Muscle of leg (tissue), 3 donors: ENCODE measurements at regions not wholly inside any gene's neighbourhood (a gene's known extent, or its start where the extent isn't known, plus 50 kb on each side); places are given as distances from the start of the nearest gene placed in this dataset.

Source experiments
- DNase-seq: peaks from one replicate; pipeline ENCODE4 v3.0.0; 2013
- H3K27ac ChIP-seq: one replicate; pipeline ENCODE4 v1.5.1; 2013; ENCODE audit warnings: mild to moderate bottlenecking, low read length, control low read depth
- H3K27me3 ChIP-seq: one replicate; pipeline ENCODE4 v1.6.1; 2013; ENCODE audit warnings: low read length; ENCODE audit not compliant: control insufficient read depth, insufficient read depth
- H3K36me3 ChIP-seq: one replicate; pipeline ENCODE4 v1.6.1; 2013; ENCODE audit warnings: low read length; ENCODE audit not compliant: control insufficient read depth, insufficient read depth
- H3K4me1 ChIP-seq: one replicate; pipeline ENCODE4 v1.6.1; 2013; ENCODE audit warnings: low read length; ENCODE audit not compliant: control insufficient read depth, insufficient read depth
- H3K4me3 ChIP-seq: one replicate; pipeline ENCODE4 v1.5.1; 2013; ENCODE audit warnings: low read length, control low read depth
- H3K9me3 ChIP-seq: replicated peaks from 2 replicates; pipeline ENCODE4 v1.6.1; 2013; ENCODE audit warnings: low read depth, low read length; ENCODE audit not compliant: control insufficient read depth
- WGBS: methylation state at CpG from one replicate; pipeline ENCODE4 v1.1.5; 2013; ENCODE audit warnings: missing lambda C conversion rate; ENCODE audit not compliant: insufficient coverage; 5-methylcytosine and 5-hydroxymethylcytosine counted together

DNA sequence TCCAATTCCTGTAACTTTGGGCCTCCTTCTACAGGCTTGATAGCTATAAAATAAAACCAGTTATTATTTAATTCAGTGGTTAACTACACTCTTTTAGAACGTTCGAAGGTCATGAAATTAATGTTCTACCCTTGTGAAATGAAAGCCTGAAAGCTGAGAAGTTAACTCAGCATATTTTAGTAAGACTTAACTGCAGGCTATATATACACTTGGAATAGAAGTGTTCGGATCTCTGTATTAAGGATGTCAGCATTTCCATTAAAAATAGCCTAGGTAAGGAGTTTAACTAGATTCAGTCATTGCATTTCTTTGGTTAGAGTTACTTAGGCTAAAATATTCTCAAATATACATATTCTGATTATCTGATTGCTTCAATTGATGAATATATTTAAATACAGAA lies 229.2 kb downstream of the MRPS30 start:
- WGBS = no CpG with 5 or more reads among the region's 3 CpGs
- H3K4me3 ChIP-seq = no peak overlapping the region
- DNase-seq = no peak
- no peaks in the 10 kb centered on the region for H3K9me3 ChIP-seq
- no peak overlapping the region for H3K27ac ChIP-seq
- no peaks in the 10 kb centered on the region for H3K27me3 ChIP-seq
- no peaks in the 10 kb centered on the region for H3K4me1 ChIP-seq
- no peaks in the 10 kb centered on the region for H3K36me3 ChIP-seq

DNA sequence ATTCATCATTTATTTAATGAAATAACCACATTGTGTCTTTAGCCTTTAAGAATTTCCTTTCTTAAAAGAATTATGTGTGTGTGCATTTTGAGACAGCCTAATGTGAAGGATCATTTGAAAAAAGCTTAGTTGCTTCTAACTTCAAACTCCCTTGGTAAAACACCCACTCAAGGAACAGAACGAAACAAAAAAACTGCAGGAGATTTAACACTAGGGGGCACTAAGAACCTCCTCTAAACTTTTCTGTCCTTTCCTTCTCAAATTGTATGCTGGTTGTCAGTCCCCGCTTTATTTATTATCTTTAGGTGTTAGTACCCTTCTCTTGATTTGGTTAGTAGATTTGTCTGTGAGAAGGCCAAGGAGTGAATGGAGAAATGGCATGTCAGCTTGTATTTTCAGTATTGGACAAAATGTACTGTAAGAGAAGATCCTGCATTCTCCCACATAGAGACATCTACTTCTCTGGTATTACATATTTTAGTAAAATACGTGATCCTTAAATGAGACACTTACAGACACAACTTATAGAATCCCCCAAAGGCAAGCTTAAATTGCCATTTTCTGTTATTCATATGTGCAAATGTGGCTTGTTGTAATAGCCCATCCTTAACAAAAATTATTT lies 229.7 kb downstream of the MRPS30 start:
- no CpG with 5 or more reads among the region's 3 CpGs for WGBS
- no peaks in the 10 kb centered on the region for H3K9me3 ChIP-seq
- H3K27ac ChIP-seq = no peak overlapping the region
- H3K27me3 ChIP-seq = no peaks in the 10 kb centered on the region
- no peaks in the 10 kb centered on the region for H3K36me3 ChIP-seq
- peak; percentile 29 for DNase-seq
- H3K4me1 ChIP-seq = no peaks in the 10 kb centered on the region
- no peak overlapping the region for H3K4me3 ChIP-seq

DNA sequence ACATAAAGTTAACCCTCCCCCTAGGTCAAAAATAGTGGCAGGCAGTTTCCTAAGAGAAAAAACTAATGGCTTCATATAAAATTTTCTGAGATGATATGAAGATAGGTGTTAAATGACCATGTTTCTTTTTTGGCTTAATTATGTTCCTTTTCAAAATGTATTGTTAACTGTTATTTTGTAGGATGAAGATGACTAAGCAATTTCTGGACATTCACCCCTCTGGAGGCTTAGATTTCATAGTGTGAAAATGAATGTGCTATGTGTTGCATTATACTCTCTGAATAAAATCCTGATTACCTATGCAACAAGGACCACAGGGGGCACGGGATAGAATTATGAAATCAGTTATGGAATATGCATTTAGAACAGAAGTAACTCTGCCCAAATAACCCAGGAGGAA lies 233.5 kb downstream of the MRPS30 start:
- no peaks in the 10 kb centered on the region for H3K9me3 ChIP-seq
- DNase-seq = no peak
- no peaks in the 10 kb centered on the region for H3K36me3 ChIP-seq
- H3K27me3 ChIP-seq = no peaks in the 10 kb centered on the region
- WGBS = no CpG with 5 or more reads among the region's 1 CpG
- no peaks in the 10 kb centered on the region for H3K4me1 ChIP-seq
- H3K27ac ChIP-seq = no peak overlapping the region
- no peak overlapping the region for H3K4me3 ChIP-seq

DNA sequence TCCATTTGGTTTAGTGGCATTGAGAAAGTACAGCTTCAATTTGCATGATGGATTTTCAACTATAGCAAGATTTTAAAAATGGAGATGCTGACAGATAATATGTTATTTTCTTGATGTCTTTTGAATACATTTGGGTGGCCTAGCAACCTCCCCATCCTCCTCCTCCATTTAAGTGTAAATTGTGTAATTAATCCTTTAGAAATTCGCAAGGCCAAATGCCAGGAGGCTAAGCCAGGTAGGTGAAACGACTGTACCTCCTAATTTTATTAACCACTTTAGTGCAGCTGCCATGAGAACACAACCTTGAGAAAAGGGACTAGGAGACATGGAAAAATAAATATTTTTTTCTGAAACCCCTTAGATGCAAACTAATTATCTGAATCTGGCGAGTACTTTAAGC lies 248.8 kb downstream of the MRPS30 start:
- no CpG with 5 or more reads among the region's 3 CpGs for WGBS
- H3K4me3 ChIP-seq = no peak overlapping the region
- no peaks in the 10 kb centered on the region for H3K36me3 ChIP-seq
- no peaks in the 10 kb centered on the region for H3K4me1 ChIP-seq
- H3K9me3 ChIP-seq = no peaks in the 10 kb centered on the region
- no peak for DNase-seq
- H3K27me3 ChIP-seq = no peaks in the 10 kb centered on the region
- no peak overlapping the region for H3K27ac ChIP-seq

- H3K9me3 ChIP-seq = no peaks in the 10 kb centered on the region
- H3K4me3 ChIP-seq = no peak overlapping the region
- DNase-seq = no peak
- no CpG with 5 or more reads among the region's 2 CpGs for WGBS
- H3K27me3 ChIP-seq = no peaks in the 10 kb centered on the region
- no peaks in the 10 kb centered on the region for H3K4me1 ChIP-seq
- no peaks in the 10 kb centered on the region for H3K36me3 ChIP-seq
- no peak overlapping the region for H3K27ac ChIP-seq
Measured at GRCh38 chr5:45060724-45061123, 252.0 kb downstream of the MRPS30 start.

DNA sequence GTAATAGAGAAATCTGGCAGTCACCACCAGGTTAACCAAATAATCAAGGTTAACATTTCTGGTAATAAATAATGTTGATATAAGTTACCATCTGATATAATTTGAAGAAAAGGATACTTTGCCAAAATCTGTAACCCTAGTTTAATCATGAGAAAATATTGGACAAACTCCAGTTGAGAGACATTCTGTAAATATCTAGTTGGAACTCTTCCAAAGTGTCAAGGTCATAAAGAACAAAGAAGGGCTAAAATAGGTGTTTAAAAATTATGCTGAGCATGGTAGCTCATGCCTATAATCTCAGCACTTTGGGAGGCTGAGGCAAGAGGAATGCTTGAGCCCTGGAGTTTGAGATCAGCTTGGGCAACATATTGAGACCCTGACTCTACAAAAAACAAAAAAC lies 253.3 kb downstream of the MRPS30 start:
- Histone ChIP-seq H3K36me3 (no peaks in the 10 kb centered on the region), H3K27me3 (no peaks in the 10 kb centered on the region), H3K27ac (no peak overlapping the region), H3K9me3 (no peaks in the 10 kb centered on the region), H3K4me1 (no peaks in the 10 kb centered on the region), H3K4me3 (no peak overlapping the region)
- DNase-seq = no peak

GRCh38 chr5:45081082-45081481 lies 272.3 kb downstream of the MRPS30 start:
- no CpG with 5 or more reads among the region's 2 CpGs for WGBS
- DNase-seq = no peak
- Histone ChIP-seq H3K9me3 (no peaks in the 10 kb centered on the region), H3K4me3 (no peak overlapping the region), H3K36me3 (no peaks in the 10 kb centered on the region), H3K27ac (no peak overlapping the region), H3K4me1 (no peaks in the 10 kb centered on the region), H3K27me3 (no peaks in the 10 kb centered on the region)

- Histone ChIP-seq H3K36me3 (no peaks in the 10 kb centered on the region), H3K9me3 (no peaks in the 10 kb centered on the region), H3K4me1 (no peaks in the 10 kb centered on the region), H3K4me3 (no peak overlapping the region), H3K27ac (no peak overlapping the region), H3K27me3 (no peaks in the 10 kb centered on the region)
- DNase-seq = no peak
- 83% methylated on average over 1 of the region's 1 CpG for WGBS
Measured at GRCh38 chr5:45089870-45090269, 281.1 kb downstream of the MRPS30 start.

DNA sequence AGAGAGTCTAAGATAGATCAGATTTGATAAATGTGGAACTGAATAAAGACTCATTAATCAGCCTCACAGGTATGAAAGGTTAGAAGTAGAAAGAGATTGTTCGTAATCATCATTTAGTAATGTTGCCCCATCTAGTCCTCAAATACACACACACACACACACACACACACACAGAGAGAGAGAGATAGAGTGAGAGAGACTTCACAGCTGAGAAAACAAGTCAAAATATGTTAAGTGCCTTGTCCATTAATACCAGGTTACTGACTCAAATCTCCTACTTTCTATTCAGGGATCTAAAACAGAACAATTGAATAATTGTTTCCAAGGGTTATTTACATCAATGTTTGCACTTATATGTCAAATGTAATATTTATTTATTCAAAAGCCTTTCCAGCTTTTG lies 284.6 kb downstream of the MRPS30 start:
- H3K27me3 ChIP-seq = no peaks in the 10 kb centered on the region
- H3K4me1 ChIP-seq = no peaks in the 10 kb centered on the region
- WGBS = no CpG with 5 or more reads among the region's 1 CpG
- H3K4me3 ChIP-seq = no peak overlapping the region
- H3K27ac ChIP-seq = no peak overlapping the region
- no peaks in the 10 kb centered on the region for H3K36me3 ChIP-seq
- H3K9me3 ChIP-seq = no peaks in the 10 kb centered on the region
- DNase-seq = no peak

DNA sequence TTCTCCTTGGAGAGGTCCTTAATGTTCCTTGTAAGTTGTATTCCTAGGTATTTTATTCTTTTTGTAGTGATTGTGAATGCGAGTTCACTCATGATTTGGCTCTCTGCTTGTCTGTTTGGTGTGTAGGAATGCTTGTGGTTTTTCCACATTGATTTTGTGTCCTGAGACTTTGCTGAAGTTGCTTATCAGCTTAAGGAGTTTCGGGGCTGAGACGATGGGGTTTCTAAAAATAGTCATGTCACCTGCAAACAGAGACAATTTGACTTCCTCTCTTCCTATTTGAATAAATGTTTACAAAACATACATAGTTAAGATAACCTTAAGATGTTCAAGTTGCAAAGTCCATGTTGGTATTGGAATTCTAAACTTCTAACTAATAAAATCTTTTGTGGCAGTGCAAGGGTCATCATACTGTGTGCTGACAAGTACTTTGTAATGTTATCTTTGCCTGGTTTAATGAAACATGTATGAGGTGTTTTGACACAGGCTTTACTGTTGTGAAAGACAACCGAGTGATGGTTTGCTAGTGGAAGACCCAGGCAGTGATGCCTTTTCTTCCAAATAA lies 286.2 kb downstream of the MRPS30 start:
- no peaks in the 10 kb centered on the region for H3K27me3 ChIP-seq
- no peak overlapping the region for H3K27ac ChIP-seq
- H3K36me3 ChIP-seq = no peaks in the 10 kb centered on the region
- no peak overlapping the region for H3K4me3 ChIP-seq
- DNase-seq = no peak
- 60% methylated on average over 1 of the region's 4 CpGs for WGBS
- no peaks in the 10 kb centered on the region for H3K9me3 ChIP-seq
- H3K4me1 ChIP-seq = no peaks in the 10 kb centered on the region

DNA sequence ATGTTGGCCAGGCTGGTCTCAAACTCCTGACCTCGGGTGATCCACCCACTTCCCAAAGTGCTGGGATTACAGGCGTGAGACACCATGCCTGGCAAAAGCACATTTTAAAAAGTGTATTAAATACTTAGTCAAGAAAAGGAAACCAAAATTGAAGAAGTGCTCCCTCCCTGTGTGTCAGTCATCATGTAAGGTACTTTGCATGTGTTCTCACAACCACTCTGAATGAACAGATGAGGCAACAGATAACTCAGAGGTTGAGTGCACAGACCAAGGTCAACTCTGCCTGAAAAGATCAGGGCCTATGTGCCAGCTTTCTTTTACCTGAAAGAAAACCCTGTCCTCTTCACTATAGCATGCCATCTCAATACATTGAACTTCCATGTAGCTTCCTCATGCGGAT lies 289.7 kb downstream of the MRPS30 start:
- Histone ChIP-seq H3K4me3 (no peak overlapping the region), H3K27ac (no peak overlapping the region), H3K36me3 (no peaks in the 10 kb centered on the region), H3K4me1 (no peaks in the 10 kb centered on the region), H3K27me3 (no peaks in the 10 kb centered on the region), H3K9me3 (no peaks in the 10 kb centered on the region)
- WGBS = no CpG with 5 or more reads among the region's 3 CpGs
- DNase-seq = no peak
